Smooth muscle cell (in vitro differentiated cells): ENCODE measurements at regions not wholly inside any gene's neighbourhood (a gene's known extent, or its start where the extent isn't known, plus 50 kb on each side); places are given as distances from the start of the nearest gene placed in this dataset.

Experiments used
- DNase-seq: peaks from one replicate; lab custom pipeline; 2025; ENCODE audit not compliant: unreplicated experiment; lab: John Stamatoyannopoulos, UW
- H2AFZ ChIP-seq: fragments of 200-600 bp; sonication (generic); 2 replicates; pipeline ENCODE4 v1.6.0; 2016; ENCODE audit warnings: antibody characterized with exemption, low read depth, mild to moderate bottlenecking
- H3F3A ChIP-seq: fragments of 200-600 bp; sonication (generic); 2 replicates; pipeline ENCODE4 v1.6.0; 2017; ENCODE audit warnings: antibody characterized with exemption, low read depth
- H3K27ac ChIP-seq: fragments of 200-600 bp; sonication (generic); 2 replicates; pipeline ENCODE4 v1.5.1; 2016; ENCODE audit warnings: low read depth, mild to moderate bottlenecking
- H3K27me3 ChIP-seq: fragments of 200-600 bp; sonication (generic); 2 replicates; pipeline ENCODE4 v1.6.1; 2016; ENCODE audit warnings: low read depth, mild to moderate bottlenecking
- H3K36me3 ChIP-seq: fragments of 200-600 bp; sonication (generic); 2 replicates; pipeline ENCODE4 v1.5.1; 2016; ENCODE audit warnings: low read depth
- H3K4me1 ChIP-seq: fragments of 200-600 bp; sonication (generic); 2 replicates; pipeline ENCODE4 v1.5.1; 2016; ENCODE audit warnings: low read depth
- H3K4me2 ChIP-seq: fragments of 200-600 bp; sonication (generic); 2 replicates; pipeline ENCODE4 v1.6.0; 2016; ENCODE audit warnings: mild to moderate bottlenecking
- H3K4me3 ChIP-seq: fragments of 200-600 bp; sonication (generic); 2 replicates; pipeline ENCODE4 v1.5.1; 2016; ENCODE audit warnings: mild to moderate bottlenecking
- H3K79me2 ChIP-seq: fragments of 200-600 bp; sonication (generic); 2 replicates; pipeline ENCODE4 v1.6.0; 2016; ENCODE audit warnings: low read depth, mild to moderate bottlenecking
- H3K9ac ChIP-seq: fragments of 200-600 bp; sonication (generic); 2 replicates; pipeline ENCODE4 v1.6.0; 2016; ENCODE audit warnings: low read depth
- H3K9me3 ChIP-seq: fragments of 200-600 bp; sonication (generic); replicated peaks from 2 replicates; pipeline ENCODE4 v1.5.1; 2016; ENCODE audit warnings: low read depth
- H4K20me1 ChIP-seq: fragments of 200-600 bp; sonication (generic); 2 replicates; pipeline ENCODE4 v1.6.0; 2016; ENCODE audit warnings: low read depth
- WGBS: methylation state at CpG from one replicate; pipeline ENCODE4 v1.1.7; 2016; ENCODE audit warnings: low lambda C conversion rate; 5-methylcytosine and 5-hydroxymethylcytosine counted together
- TF ChIP-seq, protein P1 (sequence below): fragments of 200-600 bp; sonication (generic); IDR thresholded peaks from 2 replicates; pipeline ENCODE4 v1.5.1; 2017; ENCODE audit warnings: borderline replicate concordance, mild to moderate bottlenecking, antibody characterized with exemption; ENCODE audit not compliant: insufficient read depth, poor library complexity, severe bottlenecking

DNA sequence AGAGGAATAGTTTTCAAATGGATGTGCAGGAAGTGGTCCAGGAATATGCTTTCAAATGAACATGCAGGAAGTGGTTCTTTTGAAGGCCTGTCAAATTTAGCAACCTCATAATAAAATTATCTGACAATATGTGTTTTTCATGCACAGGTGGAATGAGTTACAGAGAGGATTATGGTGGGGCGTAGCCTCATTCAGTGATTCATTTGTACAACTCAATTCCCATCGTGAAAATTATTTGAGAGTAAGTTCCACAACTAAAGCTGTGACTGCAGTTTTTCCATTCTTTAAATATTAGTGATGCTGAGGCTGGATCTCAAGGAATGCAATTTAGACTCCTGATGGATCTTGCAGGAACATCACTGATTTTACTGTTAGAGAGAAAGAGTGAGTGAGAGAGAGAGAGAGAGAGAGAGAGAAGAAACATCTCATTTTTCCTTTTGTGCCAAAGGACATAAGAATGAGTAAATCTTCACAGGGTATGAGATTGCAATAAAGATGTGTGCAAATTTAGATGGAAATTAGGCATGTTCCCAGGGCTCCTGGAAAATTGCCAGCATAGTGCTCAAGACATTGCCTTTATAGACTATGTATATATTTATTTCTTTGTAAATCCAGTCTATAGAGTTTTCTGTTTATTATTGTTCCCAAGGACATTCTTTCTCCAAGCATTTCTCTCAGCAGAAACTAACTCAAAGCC is 394.9 kb upstream of the ZEB2 start:
- Histone ChIP-seq H2AFZ (peak overlapping the region; percentile 33), H3K36me3 (no peaks in the 10 kb centered on the region), H4K20me1 (no peaks in the 10 kb centered on the region), H3K27me3 (no peaks in the 10 kb centered on the region), H3K79me2 (no peaks in the 10 kb centered on the region), H3K9me3 (no peaks in the 10 kb centered on the region), H3K4me2 (peak overlapping the region; percentile 9), H3K9ac (no peak overlapping the region), H3K4me3 (no peak overlapping the region), H3K4me1 (no peaks in the 10 kb centered on the region), H3F3A (peaks cover 3% of the 10 kb centered on the region), H3K27ac (no peak overlapping the region)
- WGBS = 52% methylated on average over 2 of the region's 2 CpGs
- no peak for DNase-seq
- TF ChIP-seq, protein P1, sequence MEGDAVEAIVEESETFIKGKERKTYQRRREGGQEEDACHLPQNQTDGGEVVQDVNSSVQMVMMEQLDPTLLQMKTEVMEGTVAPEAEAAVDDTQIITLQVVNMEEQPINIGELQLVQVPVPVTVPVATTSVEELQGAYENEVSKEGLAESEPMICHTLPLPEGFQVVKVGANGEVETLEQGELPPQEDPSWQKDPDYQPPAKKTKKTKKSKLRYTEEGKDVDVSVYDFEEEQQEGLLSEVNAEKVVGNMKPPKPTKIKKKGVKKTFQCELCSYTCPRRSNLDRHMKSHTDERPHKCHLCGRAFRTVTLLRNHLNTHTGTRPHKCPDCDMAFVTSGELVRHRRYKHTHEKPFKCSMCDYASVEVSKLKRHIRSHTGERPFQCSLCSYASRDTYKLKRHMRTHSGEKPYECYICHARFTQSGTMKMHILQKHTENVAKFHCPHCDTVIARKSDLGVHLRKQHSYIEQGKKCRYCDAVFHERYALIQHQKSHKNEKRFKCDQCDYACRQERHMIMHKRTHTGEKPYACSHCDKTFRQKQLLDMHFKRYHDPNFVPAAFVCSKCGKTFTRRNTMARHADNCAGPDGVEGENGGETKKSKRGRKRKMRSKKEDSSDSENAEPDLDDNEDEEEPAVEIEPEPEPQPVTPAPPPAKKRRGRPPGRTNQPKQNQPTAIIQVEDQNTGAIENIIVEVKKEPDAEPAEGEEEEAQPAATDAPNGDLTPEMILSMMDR = no peak

DNA sequence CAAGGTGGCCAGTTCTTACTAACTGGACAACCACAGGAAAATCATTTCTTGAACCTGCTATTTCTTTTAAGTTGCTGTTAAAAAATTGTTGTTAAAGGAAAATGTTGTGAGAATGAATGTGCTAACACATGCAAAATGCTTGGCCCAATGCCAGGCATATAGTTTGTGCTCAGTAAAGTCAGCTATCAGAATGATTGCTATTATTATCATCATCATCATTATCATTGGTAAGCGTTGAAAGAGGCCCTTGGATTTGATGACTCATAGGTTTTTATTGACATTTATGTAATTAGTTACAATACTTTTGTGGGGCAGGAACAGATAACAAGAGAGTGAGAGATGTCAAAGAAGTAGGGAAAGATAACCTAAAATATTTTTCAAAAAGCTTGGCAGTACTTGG is 394.2 kb upstream of the ZEB2 start:
- no peaks in the 10 kb centered on the region for H3K27me3 ChIP-seq
- no peak overlapping the region for H3K4me3 ChIP-seq
- TF ChIP-seq, protein P1 = no peak
- H3K9ac ChIP-seq = no peak overlapping the region
- H3K4me2 ChIP-seq = no peak overlapping the region
- no peaks in the 10 kb centered on the region for H3K4me1 ChIP-seq
- H3K27ac ChIP-seq = no peak overlapping the region
- no peaks in the 10 kb centered on the region for H3K79me2 ChIP-seq
- no peak for DNase-seq
- no peak overlapping the region for H2AFZ ChIP-seq
- no peaks in the 10 kb centered on the region for H3K36me3 ChIP-seq
- no peaks in the 10 kb centered on the region for H3K9me3 ChIP-seq
- peaks cover 3% of the 10 kb centered on the region for H3F3A ChIP-seq
- WGBS = 54% methylated on average over 1 of the region's 1 CpG
- H4K20me1 ChIP-seq = no peaks in the 10 kb centered on the region

DNA sequence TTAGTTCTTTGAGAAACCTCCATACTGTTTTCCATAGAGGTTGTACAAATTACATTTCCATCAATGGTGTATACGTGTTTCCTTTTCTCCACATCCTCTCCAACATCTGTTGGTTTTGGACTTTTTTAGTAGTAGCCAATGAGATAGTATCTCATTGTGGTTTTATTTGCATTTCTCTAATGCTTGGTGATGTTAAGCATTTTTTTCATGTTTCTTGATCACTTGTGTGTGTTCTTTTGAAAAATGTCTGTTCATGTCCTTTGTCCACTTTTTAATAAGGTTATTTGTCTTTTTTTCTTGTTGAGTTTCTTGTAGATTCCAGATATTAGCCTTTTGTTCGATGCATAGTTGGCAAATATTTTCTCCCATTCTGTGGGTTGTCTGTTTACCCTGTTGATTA is 392.3 kb upstream of the ZEB2 start:
- TF ChIP-seq, protein P1 = no peak
- H2AFZ ChIP-seq = no peak overlapping the region
- H4K20me1 ChIP-seq = no peaks in the 10 kb centered on the region
- H3K4me2 ChIP-seq = no peak overlapping the region
- DNase-seq = no peak
- no peaks in the 10 kb centered on the region for H3K36me3 ChIP-seq
- no peaks in the 10 kb centered on the region for H3K4me1 ChIP-seq
- no peak overlapping the region for H3K4me3 ChIP-seq
- peaks cover 3% of the 10 kb centered on the region for H3F3A ChIP-seq
- H3K9ac ChIP-seq = no peak overlapping the region
- WGBS = 92% methylated on average over 2 of the region's 2 CpGs
- H3K27ac ChIP-seq = no peak overlapping the region
- H3K9me3 ChIP-seq = no peaks in the 10 kb centered on the region
- no peaks in the 10 kb centered on the region for H3K79me2 ChIP-seq
- no peaks in the 10 kb centered on the region for H3K27me3 ChIP-seq

DNA sequence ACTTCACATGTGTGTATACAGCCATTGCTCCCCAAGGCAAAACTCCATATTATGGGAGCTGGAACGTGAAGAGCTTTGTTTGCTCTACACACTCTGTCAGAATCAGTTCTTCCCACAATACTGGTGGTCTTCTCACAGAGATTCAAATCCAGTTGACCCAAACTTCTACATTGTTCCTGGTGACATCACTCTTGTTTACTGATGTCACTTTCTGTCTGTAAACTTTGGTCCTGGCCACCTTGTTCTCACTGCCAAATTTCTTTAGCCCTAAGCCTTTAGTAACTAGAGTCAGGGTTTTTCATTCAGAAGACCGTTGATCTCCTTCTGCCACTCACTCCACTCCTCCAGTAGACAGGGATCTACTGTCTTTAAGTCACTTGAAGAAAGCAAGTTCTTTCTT is 386.0 kb upstream of the ZEB2 start:
- WGBS = 98% methylated on average over 2 of the region's 2 CpGs
- no peaks in the 10 kb centered on the region for H3K36me3 ChIP-seq
- H3F3A ChIP-seq = no peaks in the 10 kb centered on the region
- no peak for DNase-seq
- no peak overlapping the region for H3K4me2 ChIP-seq
- no peak overlapping the region for H3K9ac ChIP-seq
- TF ChIP-seq, protein P1 = no peak
- no peaks in the 10 kb centered on the region for H3K27me3 ChIP-seq
- H3K9me3 ChIP-seq = no peaks in the 10 kb centered on the region
- H3K79me2 ChIP-seq = no peaks in the 10 kb centered on the region
- H3K4me1 ChIP-seq = no peaks in the 10 kb centered on the region
- H4K20me1 ChIP-seq = no peaks in the 10 kb centered on the region
- H2AFZ ChIP-seq = no peak overlapping the region
- H3K27ac ChIP-seq = no peak overlapping the region
- H3K4me3 ChIP-seq = no peak overlapping the region
